A673 (cell line): ENCODE measurements at regions not wholly inside any gene's neighbourhood (a gene's known extent, or its start where the extent isn't known, plus 50 kb on each side); places are given as distances from the start of the nearest gene placed in this dataset.

Source experiments
- BruUV-seq: library from RNA; stranded (reverse); fragments of 400-500 nt; replicated peaks from 2 replicates; lab custom pipeline; 2021; lab: Mats Ljungman, UMichigan
- CTCF ChIA-PET: fragments of 300-600 bp; sonication (Branson Sonifier 250); formaldehyde crosslinking; loops from one replicate; lab custom pipeline; 2022; ENCODE audit warnings: antibody characterized with exemption; lab: Charles Lee
- POLR2A ChIA-PET: fragments of 300-600 bp; sonication (Branson Sonifier 250); formaldehyde crosslinking; loops from one replicate; lab custom pipeline; 2022; ENCODE audit warnings: antibody characterized with exemption; ENCODE audit not compliant: low non-redundant PET; lab: Charles Lee
- DNase-seq: peaks from one replicate; pipeline ENCODE4 v3.0.0-alpha.2; 2015; ENCODE audit warnings: low spot score
- H3K27ac ChIP-seq: fragments of 200-600 bp; sonication (generic); 2 replicates; pipeline ENCODE4 v1.5.1; 2016; ENCODE audit warnings: mixed run types, low read depth, mild to moderate bottlenecking, mixed read lengths, antibody characterized with exemption, low read length; ENCODE audit not compliant: poor library complexity, severe bottlenecking
- H3K27me3 ChIP-seq: fragments of 200-600 bp; sonication (generic); replicated peaks from 2 replicates; pipeline ENCODE4 v1.6.1; 2017; ENCODE audit warnings: mixed run types, low read depth, mild to moderate bottlenecking, mixed read lengths, antibody characterized with exemption, low read length; ENCODE audit not compliant: insufficient read depth, poor library complexity
- H3K36me3 ChIP-seq: fragments of 200-600 bp; sonication (generic); 2 replicates; pipeline ENCODE4 v1.6.1; 2016; ENCODE audit warnings: mixed run types, mild to moderate bottlenecking, mixed read lengths, antibody characterized with exemption, low read length; ENCODE audit not compliant: insufficient read depth, poor library complexity, severe bottlenecking
- H3K4me1 ChIP-seq: fragments of 200-600 bp; sonication (generic); 2 replicates; pipeline ENCODE4 v1.6.1; 2017; ENCODE audit warnings: mixed run types, mild to moderate bottlenecking, mixed read lengths, antibody characterized with exemption, low read length; ENCODE audit not compliant: insufficient read depth, poor library complexity, severe bottlenecking
- H3K4me3 ChIP-seq: fragments of 200-600 bp; sonication (generic); 2 replicates; pipeline ENCODE4 v1.5.1; 2016; ENCODE audit warnings: low read depth, mixed run types, mild to moderate bottlenecking, mixed read lengths, low read length; ENCODE audit not compliant: poor library complexity, severe bottlenecking
- H3K9me3 ChIP-seq: fragments of 200-600 bp; sonication (generic); 2 replicates; pipeline ENCODE4 v1.6.1; 2016; ENCODE audit warnings: mixed run types, low read depth, mild to moderate bottlenecking, mixed read lengths, antibody characterized with exemption, low read length; ENCODE audit not compliant: poor library complexity, severe bottlenecking
- EZH2 ChIP-seq: fragments of 200-600 bp; sonication (generic); IDR thresholded peaks from 2 replicates; pipeline ENCODE4 v1.6.1; 2017; ENCODE audit warnings: borderline replicate concordance, low read depth, mild to moderate bottlenecking, mixed read lengths, antibody characterized with exemption, low read length; ENCODE audit not compliant: poor library complexity, severe bottlenecking
- intact Hi-C: fragments of 100-400 bp; cut with micrococcal nuclease; formaldehyde crosslinking; loops from one replicate; pipeline ENCODE4 v1.10.0; 2022; ENCODE audit not compliant: unreplicated experiment
- TF ChIP-seq, protein P1 (sequence below): fragments of 300-800, 200-600 bp; sonication (generic); conservative IDR thresholded peaks from 2 replicates; pipeline ENCODE4 v1.5.1; 2017; ENCODE audit warnings: low read depth, mild to moderate bottlenecking, antibody characterized with exemption, low read length, moderate library complexity, mixed read lengths

DNA sequence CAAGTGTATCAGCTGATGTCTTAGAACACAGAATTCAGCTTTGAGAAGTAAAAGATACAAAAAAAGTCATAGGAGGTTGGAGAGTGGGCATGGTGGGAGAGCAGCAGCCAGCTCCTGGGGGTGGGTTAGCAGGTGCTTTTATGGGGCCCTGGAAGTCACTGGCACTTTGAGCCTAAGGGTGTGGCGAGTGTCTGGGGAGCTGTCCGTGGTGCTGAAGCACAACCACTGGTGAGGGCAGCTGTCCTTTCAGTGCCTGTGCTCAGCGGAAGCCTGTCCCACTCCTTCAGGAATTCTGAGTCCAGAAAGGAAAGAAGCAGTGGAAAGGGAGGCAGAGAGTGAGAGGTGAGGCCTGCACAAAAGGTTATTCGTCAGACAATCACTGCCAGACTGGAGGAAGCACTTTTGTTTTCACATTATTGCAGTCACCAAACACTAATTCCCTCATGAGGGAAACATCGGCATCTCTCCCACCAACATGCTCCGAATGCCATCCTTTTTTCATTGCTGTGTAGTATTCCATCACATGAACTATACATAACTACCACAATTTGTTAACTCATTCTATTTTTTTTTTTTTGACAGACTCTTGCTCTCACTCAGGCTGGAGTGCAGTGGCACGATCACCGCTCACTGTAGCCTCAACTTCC, 59.4 kb upstream of the RAPGEF1 start:
- ChIA-PET CTCF (no interaction called here), POLR2A (interaction anchor here (0.5 kb wide), 1 partner anchor 373 kb away, joined by 13 read pairs; no protein-coding TSS in a partner anchor)
- no peak overlapping the region for H3K27ac ChIP-seq
- intact Hi-C loops: no loop called here
- H3K27me3 ChIP-seq: peaks cover 41% of the 10 kb centered on the region
- H3K36me3 ChIP-seq: no peaks in the 10 kb centered on the region
- no peaks in the 10 kb centered on the region for H3K4me1 ChIP-seq
- DNase-seq: peak; percentile 58
- no peak overlapping the region for H3K4me3 ChIP-seq
- H3K9me3 ChIP-seq: no peaks in the 10 kb centered on the region
- no TSS peak for BruUV-seq
- TF ChIP-seq, protein P1, sequence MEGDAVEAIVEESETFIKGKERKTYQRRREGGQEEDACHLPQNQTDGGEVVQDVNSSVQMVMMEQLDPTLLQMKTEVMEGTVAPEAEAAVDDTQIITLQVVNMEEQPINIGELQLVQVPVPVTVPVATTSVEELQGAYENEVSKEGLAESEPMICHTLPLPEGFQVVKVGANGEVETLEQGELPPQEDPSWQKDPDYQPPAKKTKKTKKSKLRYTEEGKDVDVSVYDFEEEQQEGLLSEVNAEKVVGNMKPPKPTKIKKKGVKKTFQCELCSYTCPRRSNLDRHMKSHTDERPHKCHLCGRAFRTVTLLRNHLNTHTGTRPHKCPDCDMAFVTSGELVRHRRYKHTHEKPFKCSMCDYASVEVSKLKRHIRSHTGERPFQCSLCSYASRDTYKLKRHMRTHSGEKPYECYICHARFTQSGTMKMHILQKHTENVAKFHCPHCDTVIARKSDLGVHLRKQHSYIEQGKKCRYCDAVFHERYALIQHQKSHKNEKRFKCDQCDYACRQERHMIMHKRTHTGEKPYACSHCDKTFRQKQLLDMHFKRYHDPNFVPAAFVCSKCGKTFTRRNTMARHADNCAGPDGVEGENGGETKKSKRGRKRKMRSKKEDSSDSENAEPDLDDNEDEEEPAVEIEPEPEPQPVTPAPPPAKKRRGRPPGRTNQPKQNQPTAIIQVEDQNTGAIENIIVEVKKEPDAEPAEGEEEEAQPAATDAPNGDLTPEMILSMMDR: no peak
- no peak for TF ChIP-seq EZH2

DNA sequence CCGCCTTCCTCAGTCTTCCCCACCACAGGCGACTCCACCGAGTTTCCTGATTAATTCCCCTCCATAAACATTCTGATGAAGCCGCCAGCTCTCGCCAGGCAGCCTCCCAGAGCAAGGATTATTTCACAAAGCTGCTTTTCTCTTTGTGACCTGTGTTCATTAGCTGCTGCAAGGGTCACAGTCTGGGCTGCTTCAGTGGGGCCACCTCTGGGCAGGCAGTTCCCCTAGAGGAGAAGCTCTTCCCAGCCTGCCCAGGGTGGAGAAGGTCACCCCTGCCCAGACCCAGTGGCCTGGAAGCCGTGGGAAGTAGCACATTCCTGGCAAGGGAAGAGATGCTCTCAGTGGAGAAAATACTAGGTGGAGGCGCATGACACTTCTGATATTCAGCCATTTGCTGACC, 58.4 kb upstream of the RAPGEF1 start:
- BruUV-seq: no TSS peak
- intact Hi-C loops: no loop called here
- H3K4me3 ChIP-seq: no peak overlapping the region

DNA sequence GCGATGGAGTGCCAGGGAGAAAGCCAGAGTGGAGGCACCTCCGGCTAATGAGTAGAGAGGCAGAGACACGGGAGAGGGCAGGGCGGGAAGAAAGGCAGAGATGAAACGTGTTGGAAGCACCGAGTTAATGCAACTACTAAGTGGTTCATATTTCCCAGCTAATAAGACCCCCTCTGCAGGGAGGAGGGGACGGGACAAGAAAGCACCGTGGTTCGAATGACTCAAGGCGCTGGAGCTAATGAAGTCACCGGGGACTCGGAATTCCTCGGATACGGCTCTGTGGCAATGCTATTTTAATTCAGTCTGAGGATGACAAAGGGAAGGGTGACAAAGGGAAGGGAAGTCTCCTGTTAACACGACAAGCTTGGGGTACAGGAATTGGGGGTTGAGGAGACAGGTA, 54.5 kb upstream of the RAPGEF1 start:
- H3K4me3 ChIP-seq: no peak overlapping the region
- peaks cover 64% of the 10 kb centered on the region for H3K27me3 ChIP-seq
- peak; percentile 22 for TF ChIP-seq EZH2
- TF ChIP-seq, protein P1: no peak
- H3K36me3 ChIP-seq: no peaks in the 10 kb centered on the region
- no peaks in the 10 kb centered on the region for H3K4me1 ChIP-seq
- no peak overlapping the region for H3K27ac ChIP-seq
- H3K9me3 ChIP-seq: no peaks in the 10 kb centered on the region
- intact Hi-C loops: no loop called here
- ChIA-PET CTCF (no interaction called here), POLR2A (no interaction called here)
- BruUV-seq: no TSS peak
- DNase-seq: no peak

More for the DNA sequence above, 58.4 kb upstream of the RAPGEF1 start:
- Histone ChIP-seq H3K9me3 (no peaks in the 10 kb centered on the region), H3K36me3 (no peaks in the 10 kb centered on the region), H3K27ac (no peak overlapping the region), H3K4me1 (no peaks in the 10 kb centered on the region), H3K27me3 (peaks cover 51% of the 10 kb centered on the region)
- DNase-seq: no peak
- ChIA-PET CTCF (no interaction called here), POLR2A (no interaction called here)
- TF ChIP-seq, protein P1: no peak
- no peak for TF ChIP-seq EZH2
